ENCODE measurements at regions not wholly inside any gene's neighbourhood (a gene's known extent, or its start where the extent isn't known, plus 50 kb on each side); places are given as distances from the start of the nearest gene placed in this dataset.

GRCh38 chr5:89998519-89999305 lies 410.8 kb downstream of the CETN3 start:
- in situ Hi-C loops (cut with MboI; ENCODE audit: low pct_unique_long_range_greater_than_20kb in 2 of 9, low sequenced_read_pairs in 9 of 9, unreplicated experiment in 9 of 9), result no loop called here
- no peak overlapping the region for H3K27ac ChIP-seq
- 12 to 100% (median 50%) methylated on average over 1 to 3 of the region's 3 CpGs; no CpG with 5 or more reads in 1 of the 10 experiments for WGBS, 10 experiments
- H3K4me3 ChIP-seq, result no peak overlapping the region
- ATAC-seq (replicated peaks in 6 of 8), result peak in 1 of 8 experiments; percentile 54
- H3K4me1 ChIP-seq (replicated peaks in 1 of 2), result no peaks in the 10 kb centered on the region

DNA sequence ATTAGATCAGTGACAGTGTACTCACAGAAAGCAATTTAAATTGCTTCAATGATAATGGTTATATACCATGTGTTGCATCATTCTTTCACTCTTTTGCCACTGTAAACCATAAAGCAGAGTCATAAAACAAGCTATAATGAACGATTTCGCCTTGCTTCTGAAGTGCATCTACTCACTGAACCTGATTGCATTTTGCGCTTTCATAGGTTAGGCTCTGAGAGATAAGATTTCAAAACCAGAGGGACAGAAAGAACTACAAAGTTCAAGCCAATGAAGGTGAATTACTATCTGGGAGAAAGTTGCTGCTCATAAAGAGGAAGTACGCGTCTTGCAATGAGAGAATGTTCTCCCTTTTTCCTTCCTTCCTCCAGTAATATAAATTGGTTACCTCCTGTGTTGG lies 412.7 kb downstream of the CETN3 start:
- in situ Hi-C loops (cut with MboI; ENCODE audit: low pct_unique_long_range_greater_than_20kb in 2 of 9, low sequenced_read_pairs in 9 of 9, unreplicated experiment in 9 of 9), result no loop called here
- WGBS, 10 experiments, result 50 to 100% (median 82%) methylated on average over 1 to 5 of the region's 5 CpGs
- peak in 3 of 8 experiments; percentile 26 to 60 (median 37) for ATAC-seq (replicated peaks in 6 of 8)

DNA sequence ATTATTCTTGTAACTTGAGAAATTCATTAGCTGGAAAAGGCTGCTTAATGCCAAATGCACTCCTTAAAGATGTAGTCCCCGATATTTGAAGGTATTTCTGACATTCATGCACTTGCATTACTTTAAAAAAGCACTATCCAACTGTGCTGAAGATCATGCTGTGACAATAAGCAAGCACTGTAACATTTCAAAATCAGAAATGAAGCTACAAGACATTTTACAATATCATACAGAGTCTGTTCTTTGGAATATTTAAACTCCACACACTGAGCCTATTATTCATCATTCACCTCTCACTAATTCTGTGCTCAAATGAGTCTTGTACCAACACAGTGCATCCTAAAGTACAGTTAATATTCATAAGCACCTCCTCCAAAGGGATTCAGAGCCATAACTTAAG lies 413.2 kb downstream of the CETN3 start:
- Histone ChIP-seq H3K4me1 (replicated peaks in 1 of 2) (no peaks in the 10 kb centered on the region), H3K27ac (no peak overlapping the region), H3K4me3 (no peak overlapping the region)
- 0 to 100% (median 67%) methylated on average over 1 of the region's 1 CpG; no CpG with 5 or more reads in 3 of the 10 experiments for WGBS, 10 experiments
- in situ Hi-C loops (cut with MboI; ENCODE audit: low pct_unique_long_range_greater_than_20kb in 2 of 9, low sequenced_read_pairs in 9 of 9, unreplicated experiment in 9 of 9), result no loop called here
- peak in 2 of 8 experiments; percentile 12 to 33 for ATAC-seq (replicated peaks in 6 of 8)

More for the DNA sequence above, 412.7 kb downstream of the CETN3 start:
- Histone ChIP-seq H3K4me3 (no peak overlapping the region), H3K4me1 (replicated peaks in 1 of 2) (no peaks in the 10 kb centered on the region), H3K27ac (no peak overlapping the region)

- no peak for ATAC-seq (replicated peaks in 6 of 8)
- Histone ChIP-seq H3K4me3 (no peak overlapping the region), H3K27ac (no peak overlapping the region), H3K4me1 (replicated peaks in 1 of 2) (peaks cover under 1 to 10% of the 10 kb centered on the region in 2 donors)
- in situ Hi-C loops (cut with MboI; ENCODE audit: low pct_unique_long_range_greater_than_20kb in 2 of 9, low sequenced_read_pairs in 9 of 9, unreplicated experiment in 9 of 9), result no loop called here
These were observed 415.3 kb downstream of the CETN3 start for GRCh38 chr5:89994266-89994665.

- no peak overlapping the region for H3K27ac ChIP-seq
- no peak for ATAC-seq (replicated peaks in 6 of 8)
- in situ Hi-C loops (cut with MboI; ENCODE audit: low pct_unique_long_range_greater_than_20kb in 2 of 9, low sequenced_read_pairs in 9 of 9, unreplicated experiment in 9 of 9), result no loop called here
- no peak overlapping the region for H3K4me3 ChIP-seq
- WGBS, 10 experiments, result 0 to 97% (median 82%) methylated on average over 1 to 3 of the region's 3 CpGs; no CpG with 5 or more reads in 4 of the 10 experiments
- peaks cover 12 to 17% of the 10 kb centered on the region in 2 donors for H3K4me1 ChIP-seq (replicated peaks in 1 of 2)
These were observed 417.4 kb downstream of the CETN3 start for GRCh38 chr5:89992201-89992600.

GRCh38 chr5:89991592-89991991 lies 418.0 kb downstream of the CETN3 start:
- no peak overlapping the region for H3K4me3 ChIP-seq
- WGBS, 10 experiments, result 79 to 100% (median 80%) methylated on average over 1 to 2 of the region's 2 CpGs; no CpG with 5 or more reads in 3 of the 10 experiments
- in situ Hi-C loops (cut with MboI; ENCODE audit: low pct_unique_long_range_greater_than_20kb in 2 of 9, low sequenced_read_pairs in 9 of 9, unreplicated experiment in 9 of 9), result no loop called here
- H3K4me1 ChIP-seq (replicated peaks in 1 of 2), result peaks cover 12 to 17% of the 10 kb centered on the region in 2 donors
- H3K27ac ChIP-seq, result no peak overlapping the region
- no peak for ATAC-seq (replicated peaks in 6 of 8)

- no peak overlapping the region for H3K27ac ChIP-seq
- ATAC-seq (replicated peaks in 6 of 8), result peak in 3 of 8 experiments; percentile 15 to 70 (median 26)
These were observed 419.8 kb downstream of the CETN3 start for GRCh38 chr5:89989776-89990175.

DNA sequence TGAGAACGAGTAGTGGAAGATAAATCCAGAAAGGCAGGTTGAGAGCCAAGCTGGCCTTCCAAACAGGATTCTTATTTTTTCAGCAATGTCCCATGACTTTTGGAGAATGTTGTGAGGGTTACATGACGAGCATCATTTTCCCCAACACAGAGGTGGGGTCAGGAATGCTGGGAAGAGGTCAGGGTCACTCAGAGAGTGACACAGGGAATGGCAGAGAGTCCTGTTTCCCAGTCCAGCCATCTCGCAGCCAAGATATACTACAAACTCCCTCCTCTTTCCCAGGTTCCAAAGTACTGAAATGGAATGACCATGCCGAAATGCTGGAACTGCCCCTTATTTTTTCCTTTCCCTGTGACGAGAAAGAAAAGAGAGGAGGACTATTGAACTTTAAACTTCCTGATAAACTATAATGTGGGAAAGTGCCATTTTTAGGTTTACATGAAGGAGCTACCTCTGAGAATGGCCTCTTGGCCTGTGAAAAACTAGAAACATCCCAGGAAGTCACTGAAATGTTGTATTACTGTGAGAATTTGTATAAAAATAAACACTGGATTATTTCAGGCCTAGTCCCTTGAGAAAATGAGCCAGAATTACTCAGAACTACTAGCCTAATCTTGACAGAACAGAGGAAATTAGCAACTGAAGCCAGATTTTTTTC lies 420.4 kb downstream of the CETN3 start:
- no peak overlapping the region for H3K4me3 ChIP-seq
- in situ Hi-C loops (cut with MboI; ENCODE audit: low pct_unique_long_range_greater_than_20kb in 2 of 9, low sequenced_read_pairs in 9 of 9, unreplicated experiment in 9 of 9), result no loop called here
- no peak for ATAC-seq (replicated peaks in 6 of 8)
- H3K27ac ChIP-seq, result no peak overlapping the region
- peaks cover 12 to 17% of the 10 kb centered on the region in 2 donors for H3K4me1 ChIP-seq (replicated peaks in 1 of 2)
- WGBS, 10 experiments, result 58 to 100% (median 86%) methylated on average over 1 to 5 of the region's 5 CpGs; no CpG with 5 or more reads in 2 of the 10 experiments

More at GRCh38 chr5:89989776-89990175, 419.8 kb downstream of the CETN3 start:
- Histone ChIP-seq H3K4me3 (no peak overlapping the region), H3K4me1 (replicated peaks in 1 of 2) (peaks cover 12 to 17% of the 10 kb centered on the region in 2 donors)
- in situ Hi-C loops (cut with MboI; ENCODE audit: low pct_unique_long_range_greater_than_20kb in 2 of 9, low sequenced_read_pairs in 9 of 9, unreplicated experiment in 9 of 9), result no loop called here

GRCh38 chr5:89988129-89988810 lies 421.3 kb downstream of the CETN3 start:
- Histone ChIP-seq H3K4me1 (replicated peaks in 1 of 2) (peaks cover 12 to 17% of the 10 kb centered on the region in 2 donors), H3K27ac (no peak overlapping the region), H3K4me3 (no peak overlapping the region)
- in situ Hi-C loops (cut with MboI; ENCODE audit: low pct_unique_long_range_greater_than_20kb in 2 of 9, low sequenced_read_pairs in 9 of 9, unreplicated experiment in 9 of 9), result no loop called here
- no peak for ATAC-seq (replicated peaks in 6 of 8)
- WGBS, 10 experiments, result 66 to 88% (median 82%) methylated on average over 1 to 5 of the region's 5 CpGs

DNA sequence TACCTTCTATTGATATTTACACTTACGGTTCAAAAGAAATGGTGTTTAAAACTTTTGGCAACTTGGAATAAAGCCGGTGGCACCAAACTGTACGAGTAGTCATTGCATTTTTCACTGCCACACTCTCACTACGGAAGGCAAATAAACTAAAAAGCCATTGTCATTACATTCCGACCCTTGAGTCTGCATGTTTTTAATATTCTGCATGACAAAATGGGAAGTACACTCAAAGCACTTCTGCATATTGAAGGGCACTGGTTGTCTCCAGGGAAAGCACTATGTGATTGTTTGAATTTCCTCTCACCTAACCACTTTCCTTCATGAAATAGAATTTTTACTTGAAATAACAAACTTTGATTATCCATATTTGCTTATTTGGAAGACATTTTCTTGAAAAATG lies 426.3 kb downstream of the CETN3 start:
- 46 to 95% (median 68%) methylated on average over 3 to 5 of the region's 5 CpGs for WGBS, 10 experiments

DNA sequence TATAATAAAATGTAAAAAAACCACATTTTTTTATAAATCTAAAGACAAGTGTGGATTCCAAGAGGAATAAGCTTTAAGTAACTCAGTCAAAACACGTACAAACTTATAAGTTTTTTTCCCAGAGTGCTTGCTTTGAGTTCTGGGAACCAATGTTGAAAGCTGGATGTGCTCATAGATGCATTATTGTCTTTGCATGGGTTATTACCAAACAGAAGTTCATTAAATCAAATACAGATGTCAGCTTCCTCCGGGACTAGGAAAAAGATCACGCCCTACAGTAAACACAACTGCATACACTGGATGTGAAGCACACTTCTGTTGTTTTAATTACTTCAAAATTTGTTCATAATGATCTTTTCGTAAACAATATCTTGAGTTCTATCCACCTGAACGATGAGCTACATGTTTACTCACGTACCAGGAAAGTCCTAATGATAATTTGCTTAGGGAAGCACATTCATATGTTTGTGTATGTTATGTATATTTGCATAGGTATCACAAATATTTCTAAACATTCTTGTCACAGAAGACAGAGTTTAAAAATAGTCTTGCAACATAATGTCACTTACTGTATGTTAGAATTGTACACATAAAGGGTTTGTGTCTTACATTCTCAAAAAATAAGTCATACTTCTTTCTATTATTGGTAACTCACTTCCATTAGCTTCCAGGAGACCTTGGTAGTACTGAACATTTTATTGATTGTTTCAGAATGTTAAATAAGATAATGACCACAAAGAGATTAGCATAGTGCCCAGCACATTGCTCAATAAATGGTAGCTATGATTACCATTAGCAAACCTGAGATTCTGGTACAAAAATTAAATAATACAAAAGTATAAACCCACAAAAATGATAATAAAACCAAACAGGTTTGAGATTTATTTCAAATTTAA lies 427.4 kb downstream of the CETN3 start:
- in situ Hi-C loops (cut with MboI; ENCODE audit: low pct_unique_long_range_greater_than_20kb in 2 of 9, low sequenced_read_pairs in 9 of 9, unreplicated experiment in 9 of 9), result no loop called here
- no peak overlapping the region for H3K4me3 ChIP-seq
- peak in 3 of 8 experiments; percentile 34 to 87 (median 85) for ATAC-seq (replicated peaks in 6 of 8)
- no peaks in the 10 kb centered on the region for H3K4me1 ChIP-seq (replicated peaks in 1 of 2)
- H3K27ac ChIP-seq, result no peak overlapping the region
- 0 to 94% (median 83%) methylated on average over 1 to 6 of the region's 6 CpGs; no CpG with 5 or more reads in 1 of the 10 experiments for WGBS, 10 experiments

More for the DNA sequence above, 426.3 kb downstream of the CETN3 start:
- H3K27ac ChIP-seq, result no peak overlapping the region
- in situ Hi-C loops (cut with MboI; ENCODE audit: low pct_unique_long_range_greater_than_20kb in 2 of 9, low sequenced_read_pairs in 9 of 9, unreplicated experiment in 9 of 9), result no loop called here
- peaks cover 0 to 1% of the 10 kb centered on the region in 2 donors for H3K4me1 ChIP-seq (replicated peaks in 1 of 2)
- ATAC-seq (replicated peaks in 6 of 8), result no peak
- H3K4me3 ChIP-seq, result no peak overlapping the region

GRCh38 chr5:89981021-89981420 lies 428.5 kb downstream of the CETN3 start:
- no peak overlapping the region for H3K27ac ChIP-seq
- no peaks in the 10 kb centered on the region for H3K4me1 ChIP-seq (replicated peaks in 1 of 2)
- 50 to 94% (median 80%) methylated on average over 1 to 2 of the region's 2 CpGs; no CpG with 5 or more reads in 3 of the 10 experiments for WGBS, 10 experiments
- in situ Hi-C loops (cut with MboI; ENCODE audit: low pct_unique_long_range_greater_than_20kb in 2 of 9, low sequenced_read_pairs in 9 of 9, unreplicated experiment in 9 of 9), result no loop called here
- no peak overlapping the region for H3K4me3 ChIP-seq
- no peak for ATAC-seq (replicated peaks in 6 of 8)
